ENCODE measurements at regions not wholly inside any gene's neighbourhood (a gene's known extent, or its start where the extent isn't known, plus 50 kb on each side); places are given as distances from the start of the nearest gene placed in this dataset.

GRCh38 chr10:121048749-121049148 is 197.6 kb downstream of the WDR11 start:
- no peaks in the 10 kb centered on the region for H3K4me1 Mint-ChIP-seq (ENCODE audit: low read depth)
- no peak overlapping the region for H3K27ac Mint-ChIP-seq
- ATAC-seq, result no peak
- no peaks in the 10 kb centered on the region for H3K9me3 Mint-ChIP-seq (ENCODE audit: insufficient read depth)
- no peak for DNase-seq
- ChIA-PET CTCF (no interaction called here), POLR2A (no interaction called here)
- H3K36me3 Mint-ChIP-seq (ENCODE audit: low read depth), result no peaks in the 10 kb centered on the region
- no peaks in the 10 kb centered on the region for H3K27me3 Mint-ChIP-seq (ENCODE audit: low read depth)
- H3K4me3 Mint-ChIP-seq, result no peak overlapping the region

GRCh38 chr10:121049489-121049888 is 198.3 kb downstream of the WDR11 start:
- DNase-seq, result no peak
- no peaks in the 10 kb centered on the region for H3K27me3 Mint-ChIP-seq (ENCODE audit: low read depth)
- H3K9me3 Mint-ChIP-seq (ENCODE audit: insufficient read depth), result no peaks in the 10 kb centered on the region
- CTCF ChIA-PET, result no interaction called here
- no peak for ATAC-seq
- H3K36me3 Mint-ChIP-seq (ENCODE audit: low read depth), result no peaks in the 10 kb centered on the region
- no peak overlapping the region for H3K4me3 Mint-ChIP-seq
- no peaks in the 10 kb centered on the region for H3K4me1 Mint-ChIP-seq (ENCODE audit: low read depth)
- POLR2A ChIA-PET, result no interaction called here
- no peak overlapping the region for H3K27ac Mint-ChIP-seq

GRCh38 chr10:121049923-121050322 is 198.8 kb downstream of the WDR11 start:
- Mint-ChIP-seq H3K9me3 (ENCODE audit: insufficient read depth) (no peaks in the 10 kb centered on the region), H3K4me3 (no peak overlapping the region), H3K27me3 (ENCODE audit: low read depth) (no peaks in the 10 kb centered on the region), H3K4me1 (ENCODE audit: low read depth) (no peaks in the 10 kb centered on the region), H3K27ac (no peak overlapping the region), H3K36me3 (ENCODE audit: low read depth) (no peaks in the 10 kb centered on the region)
- DNase-seq (no peak), ATAC-seq (no peak)
- POLR2A ChIA-PET, result no interaction called here
- CTCF ChIA-PET, result no interaction called here

GRCh38 chr10:121051171-121051570 is 200.0 kb downstream of the WDR11 start:
- ChIA-PET CTCF (no interaction called here), POLR2A (no interaction called here)
- Mint-ChIP-seq H3K4me3 (no peak overlapping the region), H3K9me3 (ENCODE audit: insufficient read depth) (no peaks in the 10 kb centered on the region), H3K27me3 (ENCODE audit: low read depth) (no peaks in the 10 kb centered on the region), H3K36me3 (ENCODE audit: low read depth) (no peaks in the 10 kb centered on the region), H3K27ac (no peak overlapping the region), H3K4me1 (ENCODE audit: low read depth) (no peaks in the 10 kb centered on the region)
- no peak for ATAC-seq
- DNase-seq, result no peak

- CTCF ChIA-PET, result no interaction called here
- no peak for DNase-seq
- no peak for ATAC-seq
- no peaks in the 10 kb centered on the region for H3K36me3 Mint-ChIP-seq (ENCODE audit: low read depth)
- H3K4me3 Mint-ChIP-seq, result no peak overlapping the region
- no peaks in the 10 kb centered on the region for H3K27me3 Mint-ChIP-seq (ENCODE audit: low read depth)
- H3K9me3 Mint-ChIP-seq (ENCODE audit: insufficient read depth), result no peaks in the 10 kb centered on the region
- H3K27ac Mint-ChIP-seq, result no peak overlapping the region
- H3K4me1 Mint-ChIP-seq (ENCODE audit: low read depth), result no peaks in the 10 kb centered on the region
- POLR2A ChIA-PET, result no interaction called here
Observed at GRCh38 chr10:121051696-121052279, 200.6 kb downstream of the WDR11 start.

- Mint-ChIP-seq H3K27ac (no peak overlapping the region), H3K36me3 (ENCODE audit: low read depth) (no peaks in the 10 kb centered on the region), H3K27me3 (ENCODE audit: low read depth) (no peaks in the 10 kb centered on the region), H3K9me3 (ENCODE audit: insufficient read depth) (no peaks in the 10 kb centered on the region), H3K4me3 (no peak overlapping the region), H3K4me1 (ENCODE audit: low read depth) (no peaks in the 10 kb centered on the region)
- DNase-seq, result no peak
- ChIA-PET POLR2A (no interaction called here), CTCF (no interaction called here)
- no peak for ATAC-seq
Observed at GRCh38 chr10:121053151-121053550, 202.0 kb downstream of the WDR11 start.

- Mint-ChIP-seq H3K4me1 (ENCODE audit: low read depth) (no peaks in the 10 kb centered on the region), H3K27ac (no peak overlapping the region), H3K36me3 (ENCODE audit: low read depth) (no peaks in the 10 kb centered on the region), H3K9me3 (ENCODE audit: insufficient read depth) (no peaks in the 10 kb centered on the region), H3K4me3 (no peak overlapping the region), H3K27me3 (ENCODE audit: low read depth) (no peaks in the 10 kb centered on the region)
- ATAC-seq (no peak), DNase-seq (no peak)
- ChIA-PET CTCF (no interaction called here), POLR2A (no interaction called here)
Observed at GRCh38 chr10:121054874-121055273, 203.7 kb downstream of the WDR11 start.

GRCh38 chr10:121057269-121057668 is 206.1 kb downstream of the WDR11 start:
- CTCF ChIA-PET, result no interaction called here
- POLR2A ChIA-PET, result no interaction called here
- H3K9me3 Mint-ChIP-seq (ENCODE audit: insufficient read depth), result no peaks in the 10 kb centered on the region
- H3K4me1 Mint-ChIP-seq (ENCODE audit: low read depth), result no peaks in the 10 kb centered on the region
- no peaks in the 10 kb centered on the region for H3K36me3 Mint-ChIP-seq (ENCODE audit: low read depth)
- no peak overlapping the region for H3K27ac Mint-ChIP-seq
- H3K4me3 Mint-ChIP-seq, result no peak overlapping the region
- ATAC-seq (no peak), DNase-seq (no peak)
- H3K27me3 Mint-ChIP-seq (ENCODE audit: low read depth), result no peaks in the 10 kb centered on the region

- Mint-ChIP-seq H3K27me3 (ENCODE audit: low read depth) (no peaks in the 10 kb centered on the region), H3K4me3 (no peak overlapping the region), H3K9me3 (ENCODE audit: insufficient read depth) (no peaks in the 10 kb centered on the region), H3K4me1 (ENCODE audit: low read depth) (no peaks in the 10 kb centered on the region), H3K27ac (no peak overlapping the region), H3K36me3 (ENCODE audit: low read depth) (no peaks in the 10 kb centered on the region)
- DNase-seq, result no peak
- ATAC-seq, result no peak
- ChIA-PET POLR2A (no interaction called here), CTCF (no interaction called here)
Observed at GRCh38 chr10:121058082-121058481, 206.9 kb downstream of the WDR11 start.

GRCh38 chr10:121059351-121059750 is 208.2 kb downstream of the WDR11 start:
- H3K9me3 Mint-ChIP-seq (ENCODE audit: insufficient read depth), result no peaks in the 10 kb centered on the region
- H3K27ac Mint-ChIP-seq, result no peak overlapping the region
- ATAC-seq, result no peak
- H3K4me1 Mint-ChIP-seq (ENCODE audit: low read depth), result no peaks in the 10 kb centered on the region
- CTCF ChIA-PET, result no interaction called here
- H3K36me3 Mint-ChIP-seq (ENCODE audit: low read depth), result no peaks in the 10 kb centered on the region
- no peaks in the 10 kb centered on the region for H3K27me3 Mint-ChIP-seq (ENCODE audit: low read depth)
- no peak overlapping the region for H3K4me3 Mint-ChIP-seq
- POLR2A ChIA-PET, result no interaction called here
- no peak for DNase-seq

GRCh38 chr10:121062115-121062514 is 211.0 kb downstream of the WDR11 start:
- ChIA-PET CTCF (no interaction called here), POLR2A (no interaction called here)
- H3K27ac Mint-ChIP-seq, result no peak overlapping the region
- no peaks in the 10 kb centered on the region for H3K9me3 Mint-ChIP-seq (ENCODE audit: insufficient read depth)
- ATAC-seq (no peak), DNase-seq (no peak)
- no peak overlapping the region for H3K4me3 Mint-ChIP-seq
- H3K36me3 Mint-ChIP-seq (ENCODE audit: low read depth), result no peaks in the 10 kb centered on the region
- no peaks in the 10 kb centered on the region for H3K4me1 Mint-ChIP-seq (ENCODE audit: low read depth)
- H3K27me3 Mint-ChIP-seq (ENCODE audit: low read depth), result no peaks in the 10 kb centered on the region

GRCh38 chr10:121063744-121064143 is 212.6 kb downstream of the WDR11 start:
- CTCF ChIA-PET, result no interaction called here

GRCh38 chr10:121064491-121064890 is 213.3 kb downstream of the WDR11 start:
- CTCF ChIA-PET, result no interaction called here
- Mint-ChIP-seq H3K27me3 (ENCODE audit: low read depth) (no peaks in the 10 kb centered on the region), H3K9me3 (ENCODE audit: insufficient read depth) (no peaks in the 10 kb centered on the region), H3K36me3 (ENCODE audit: low read depth) (no peaks in the 10 kb centered on the region), H3K27ac (no peak overlapping the region), H3K4me3 (no peak overlapping the region), H3K4me1 (ENCODE audit: low read depth) (no peaks in the 10 kb centered on the region)
- DNase-seq (no peak), ATAC-seq (no peak)
- POLR2A ChIA-PET, result no interaction called here

More at GRCh38 chr10:121063744-121064143, 212.6 kb downstream of the WDR11 start:
- Mint-ChIP-seq H3K9me3 (ENCODE audit: insufficient read depth) (no peaks in the 10 kb centered on the region), H3K4me3 (no peak overlapping the region), H3K4me1 (ENCODE audit: low read depth) (no peaks in the 10 kb centered on the region), H3K27ac (no peak overlapping the region), H3K27me3 (ENCODE audit: low read depth) (no peaks in the 10 kb centered on the region), H3K36me3 (ENCODE audit: low read depth) (no peaks in the 10 kb centered on the region)
- POLR2A ChIA-PET, result no interaction called here
- ATAC-seq (no peak), DNase-seq (no peak)

All from activated CD8-positive, alpha-beta T cell treated with anti-CD3 and anti-CD28 coated beads, Interleukin-2, amount 10 ng/mL, durations not matched to agents 7 days and 5 days (primary cell).